GM13976 (cell line): ENCODE measurements at regions not wholly inside any gene's neighbourhood (a gene's known extent, or its start where the extent isn't known, plus 50 kb on each side); places are given as distances from the start of the nearest gene placed in this dataset.
A peak's percentile ranks its signal among the peaks of the same experiment; 100 is the strongest.

Source experiments
- DNase-seq: peaks from one replicate; pipeline ENCODE4 v3.0.0; 2012; ENCODE audit warnings: low spot score
- CTCF ChIP-seq: IDR thresholded peaks from 2 replicates; pipeline ENCODE4 v1.5.1; 2012; ENCODE audit warnings: borderline replicate concordance, mild to moderate bottlenecking; ENCODE audit not compliant: insufficient read depth; ENCODE audit errors: extremely low read depth, missing control alignments, control extremely low read depth
- in situ Hi-C: fragments of 300-500 bp; cut with MboI; formaldehyde crosslinking; loops from one replicate; pipeline ENCODE4 v1.12.0; 2022; ENCODE audit warnings: low sequenced_read_pairs, mixed read lengths, inconsistent platforms; ENCODE audit not compliant: unreplicated experiment

GRCh38 chr5:92917044-92917443 lies 664.0 kb downstream of the NR2F1-AS1 start:
- no peak for DNase-seq
- in situ Hi-C loops = no loop called here
- no peak for TF ChIP-seq CTCF

- TF ChIP-seq CTCF = no peak
- in situ Hi-C loops = no loop called here
- no peak for DNase-seq
Measured at GRCh38 chr5:92916036-92916435, 665.0 kb downstream of the NR2F1-AS1 start.

- TF ChIP-seq CTCF = no peak
- DNase-seq = no peak
- in situ Hi-C loops = no loop called here
Measured at GRCh38 chr5:92912283-92912682, 668.7 kb downstream of the NR2F1-AS1 start.

GRCh38 chr5:92911851-92912250 lies 669.2 kb downstream of the NR2F1-AS1 start:
- DNase-seq = no peak
- in situ Hi-C loops = no loop called here
- no peak for TF ChIP-seq CTCF

GRCh38 chr5:92911293-92911692 lies 669.7 kb downstream of the NR2F1-AS1 start:
- no peak for DNase-seq
- TF ChIP-seq CTCF = no peak
- in situ Hi-C loops = no loop called here

GRCh38 chr5:92909602-92909962 lies 671.4 kb downstream of the NR2F1-AS1 start:
- TF ChIP-seq CTCF = peak; percentile 13
- DNase-seq = no peak
- in situ Hi-C loops = no loop called here
